GM12872 (cell line): ENCODE measurements at regions not wholly inside any gene's neighbourhood (a gene's known extent, or its start where the extent isn't known, plus 50 kb on each side); places are given as distances from the start of the nearest gene placed in this dataset.

Experiments
- TF ChIP-seq, protein P1 (sequence below): IDR thresholded peaks from 3 replicates; pipeline ENCODE4 v1.5.1; 2011; ENCODE audit warnings: low read depth, mild to moderate bottlenecking, low read length, moderate library complexity; ENCODE audit not compliant: insufficient read depth

DNA sequence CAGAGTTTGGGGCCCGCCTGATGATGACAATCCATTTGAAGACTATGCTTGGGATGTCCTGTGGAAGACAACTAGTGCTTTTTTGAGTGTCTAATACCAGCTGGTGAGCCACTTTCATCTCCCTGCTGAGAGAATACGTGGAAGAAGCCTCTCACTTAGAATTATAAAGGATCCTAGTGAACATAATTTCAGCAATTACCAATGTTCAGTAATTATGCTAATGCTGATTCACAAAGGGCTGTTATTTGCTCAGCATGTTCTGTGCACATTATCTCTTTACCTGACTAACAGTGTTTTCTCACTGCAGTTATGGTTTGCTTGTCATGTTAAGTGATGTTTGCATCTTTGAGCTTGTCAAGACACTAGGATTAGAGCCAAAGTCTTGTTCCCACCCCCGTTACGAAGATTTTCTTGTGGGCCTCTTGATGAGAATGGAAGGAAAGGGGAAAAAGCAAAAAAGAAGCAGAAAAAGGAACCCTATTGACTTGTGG lies 282.1 kb upstream of the CHD6 start:
- TF ChIP-seq, protein P1, sequence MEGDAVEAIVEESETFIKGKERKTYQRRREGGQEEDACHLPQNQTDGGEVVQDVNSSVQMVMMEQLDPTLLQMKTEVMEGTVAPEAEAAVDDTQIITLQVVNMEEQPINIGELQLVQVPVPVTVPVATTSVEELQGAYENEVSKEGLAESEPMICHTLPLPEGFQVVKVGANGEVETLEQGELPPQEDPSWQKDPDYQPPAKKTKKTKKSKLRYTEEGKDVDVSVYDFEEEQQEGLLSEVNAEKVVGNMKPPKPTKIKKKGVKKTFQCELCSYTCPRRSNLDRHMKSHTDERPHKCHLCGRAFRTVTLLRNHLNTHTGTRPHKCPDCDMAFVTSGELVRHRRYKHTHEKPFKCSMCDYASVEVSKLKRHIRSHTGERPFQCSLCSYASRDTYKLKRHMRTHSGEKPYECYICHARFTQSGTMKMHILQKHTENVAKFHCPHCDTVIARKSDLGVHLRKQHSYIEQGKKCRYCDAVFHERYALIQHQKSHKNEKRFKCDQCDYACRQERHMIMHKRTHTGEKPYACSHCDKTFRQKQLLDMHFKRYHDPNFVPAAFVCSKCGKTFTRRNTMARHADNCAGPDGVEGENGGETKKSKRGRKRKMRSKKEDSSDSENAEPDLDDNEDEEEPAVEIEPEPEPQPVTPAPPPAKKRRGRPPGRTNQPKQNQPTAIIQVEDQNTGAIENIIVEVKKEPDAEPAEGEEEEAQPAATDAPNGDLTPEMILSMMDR = no peak

DNA sequence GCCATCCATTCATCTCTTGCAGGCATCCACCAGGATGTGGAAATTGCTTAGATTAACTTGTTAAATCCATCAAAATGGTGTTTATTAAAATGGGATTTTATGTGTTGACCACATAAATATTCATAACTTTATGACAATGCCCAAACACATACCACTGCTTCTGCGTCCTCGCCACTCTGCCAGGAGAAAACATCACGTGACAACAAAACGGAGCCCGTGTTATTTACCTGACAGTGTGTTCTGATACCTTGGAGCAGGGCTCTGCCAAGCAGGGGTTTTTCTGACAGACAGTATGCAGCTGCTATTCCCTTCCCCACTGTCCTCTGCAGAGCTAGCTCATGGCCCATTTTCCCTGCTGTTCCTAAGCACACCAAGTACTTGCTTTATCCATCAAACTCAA lies 279.5 kb upstream of the CHD6 start:
- TF ChIP-seq, protein P1 = no peak

DNA sequence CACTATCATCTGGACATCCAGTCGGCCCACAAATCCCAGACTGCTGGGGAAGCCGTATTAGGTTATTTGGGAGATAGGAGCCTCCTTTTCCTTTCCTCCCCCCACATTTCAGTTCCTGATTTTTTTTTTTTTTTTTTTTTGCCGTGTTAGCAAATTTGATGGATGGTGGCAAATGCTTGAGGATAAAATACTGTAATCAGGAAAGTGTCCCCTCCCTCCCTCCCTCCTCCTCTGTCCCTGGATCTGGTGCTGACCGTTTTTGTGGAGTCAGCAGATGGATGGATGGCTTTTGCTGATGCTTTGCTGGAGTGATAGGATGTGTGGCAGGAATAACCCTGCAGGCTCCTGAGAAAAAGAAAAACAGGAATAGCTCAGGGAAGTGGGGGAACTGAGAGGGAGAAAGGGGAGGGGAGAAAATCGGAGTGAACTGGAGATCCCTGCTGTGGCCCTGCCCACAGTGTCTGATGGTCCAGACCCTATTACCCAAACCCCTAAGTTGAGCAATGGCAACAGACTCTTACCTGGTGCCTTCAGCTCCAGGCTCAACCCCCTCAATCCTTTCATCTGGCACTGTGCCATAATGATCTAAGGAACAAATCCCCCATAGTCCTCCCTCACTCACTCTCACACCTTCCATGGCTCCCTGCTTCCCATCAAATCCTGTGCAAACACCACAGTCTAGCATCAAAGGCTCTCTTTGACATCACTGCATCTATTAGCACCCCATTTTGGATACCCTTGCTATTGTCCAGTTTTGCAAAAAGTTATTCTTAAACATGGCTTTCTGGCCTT lies 277.3 kb upstream of the CHD6 start:
- TF ChIP-seq, protein P1 = no peak

DNA sequence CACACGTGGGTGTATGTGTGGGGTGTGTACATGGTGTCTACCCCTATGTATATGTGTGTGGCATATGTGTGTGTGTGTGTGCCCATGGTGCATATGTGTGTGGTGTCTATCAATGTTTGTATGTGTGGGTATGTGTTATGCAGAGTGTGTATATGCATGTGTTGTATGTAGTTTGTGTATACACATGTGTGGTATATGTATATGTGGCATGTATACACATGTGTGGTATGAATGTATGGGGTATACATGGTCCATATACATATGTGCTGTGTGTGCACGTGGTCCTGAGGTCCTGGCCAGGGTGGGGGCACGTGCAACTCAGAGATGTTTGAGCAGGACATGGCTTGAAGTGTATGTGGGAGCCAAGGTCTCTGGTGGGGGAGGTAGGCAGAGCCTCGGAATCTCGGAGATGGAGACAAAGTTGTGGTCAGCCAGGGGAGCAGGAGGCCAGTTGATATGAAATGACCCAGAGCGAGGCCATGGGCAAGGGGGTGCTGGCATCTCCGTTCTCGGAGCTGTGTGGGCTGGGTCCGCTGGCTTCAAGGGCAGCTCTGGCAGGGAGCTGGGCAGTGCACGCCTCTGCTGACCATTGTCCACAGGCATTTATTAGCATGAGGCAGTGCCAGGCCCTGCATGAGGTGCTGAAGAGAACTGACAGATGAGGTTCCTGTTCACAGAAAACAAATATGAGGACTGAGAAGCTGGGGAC lies 276.2 kb upstream of the CHD6 start:
- TF ChIP-seq, protein P1 = no peak

DNA sequence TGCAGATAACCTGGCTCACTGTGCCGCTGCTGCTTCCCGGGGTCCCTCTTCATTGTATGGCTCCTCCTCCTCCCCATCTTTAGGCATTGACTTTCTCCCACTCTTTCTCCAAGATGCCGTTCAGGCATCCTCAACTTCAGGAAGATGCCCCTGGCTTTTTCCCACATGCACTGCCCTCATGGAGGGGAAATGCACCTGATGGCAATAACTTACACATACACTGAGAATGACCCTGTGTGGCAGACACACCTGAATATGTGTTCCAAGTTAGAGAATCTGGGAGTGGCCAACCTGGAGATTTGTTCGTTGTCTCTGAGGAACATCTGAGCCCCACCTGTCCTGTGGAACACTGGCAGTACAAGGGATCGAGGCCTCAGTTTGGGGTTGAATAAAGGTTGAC lies 273.9 kb upstream of the CHD6 start:
- TF ChIP-seq, protein P1 = no peak

DNA sequence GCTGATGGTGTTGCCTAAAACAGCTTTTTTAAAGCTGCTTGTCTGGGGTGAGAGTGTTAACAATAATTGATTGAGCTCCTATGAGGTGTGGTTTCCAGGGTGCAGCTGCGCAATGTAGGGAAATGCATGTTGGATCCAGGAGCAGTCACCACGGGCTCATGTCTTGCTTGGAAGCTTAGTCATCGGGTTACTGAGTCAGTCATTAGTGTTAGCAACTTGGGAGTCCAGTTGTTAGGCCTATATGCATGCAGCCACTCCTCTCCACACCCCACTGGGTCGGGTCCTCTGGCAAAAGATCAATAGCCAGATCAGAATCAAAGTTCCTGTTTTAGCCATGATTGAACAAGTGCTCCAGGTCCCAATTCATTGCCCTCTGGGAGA lies 271.7 kb upstream of the CHD6 start:
- TF ChIP-seq, protein P1 = no peak

DNA sequence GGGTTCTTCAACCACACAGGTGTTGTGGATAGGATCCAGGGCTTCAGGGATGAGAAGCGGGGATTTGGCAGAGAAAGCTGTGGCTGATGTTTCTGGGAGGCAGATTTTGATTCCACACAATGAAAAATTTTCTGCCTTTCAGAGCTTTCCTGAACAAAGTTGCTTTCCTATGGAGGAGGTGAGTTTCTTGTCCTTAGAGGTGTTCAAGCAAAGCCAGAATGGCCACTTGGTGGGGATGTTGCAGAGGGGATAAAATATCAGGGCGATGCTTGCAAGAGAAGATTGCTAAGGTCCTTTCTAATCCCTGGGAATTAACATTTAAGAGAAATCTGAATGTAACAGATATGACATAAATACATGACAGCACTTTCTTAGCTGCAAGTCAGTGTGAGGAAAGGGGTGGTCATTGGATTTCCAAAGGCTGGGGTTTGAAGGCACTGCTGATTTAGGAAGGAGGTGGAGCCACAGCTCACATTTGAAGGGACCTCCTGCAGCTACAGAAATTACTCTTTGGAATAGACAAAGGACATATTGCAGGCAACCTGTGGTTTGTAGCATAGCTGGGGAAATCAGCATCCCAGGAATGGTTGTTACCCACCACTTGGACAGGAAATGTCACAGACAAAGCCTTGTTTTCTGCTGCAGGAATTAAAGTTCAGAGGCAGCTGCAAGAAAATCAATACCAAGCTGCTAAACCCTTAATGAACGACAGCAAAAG lies 271.1 kb upstream of the CHD6 start:
- TF ChIP-seq, protein P1 = peak; percentile 30; the same call in 1 of the 3 replicates
